Upper lobe of left lung (tissue), 4 donors: ENCODE measurements at regions not wholly inside any gene's neighbourhood (a gene's known extent, or its start where the extent isn't known, plus 50 kb on each side); places are given as distances from the start of the nearest gene placed in this dataset.

ENCODE experiments used
- CTCF ChIP-seq, 6 experiments: fragments of 450-650 bp in 4 of 6; fragments of 200-600 bp in 2 of 6; sonication (generic) in 2 of 6; IDR thresholded peaks; one replicate each; pipeline ENCODE4 v1.5.1; 2016 to 2019; ENCODE audit warnings: antibody characterized with exemption in 6 of 6
- EP300 ChIP-seq, 4 donors: sonication (generic); formaldehyde crosslinking; IDR thresholded peaks; one replicate each; pipeline ENCODE4 v1.5.1; 2017; ENCODE audit warnings: antibody characterized with exemption in 4 of 4, control low read depth in 2 of 4
- POLR2A ChIP-seq, 4 donors: fragments of 450-650 bp; IDR thresholded peaks; one replicate each; pipeline ENCODE4 v1.5.1; 2016 to 2017; ENCODE audit warnings: antibody characterized with exemption in 4 of 4, mild to moderate bottlenecking in 2 of 4
- POLR2AphosphoS5 ChIP-seq, 2 donors: sonication (generic); formaldehyde crosslinking; IDR thresholded peaks; one replicate each; pipeline ENCODE4 v1.5.1; 2017; ENCODE audit warnings: antibody characterized with exemption in 2 of 2

- TF ChIP-seq POLR2A (IDR thresholded peaks at IDR 0.05) (no peak), EP300 (IDR thresholded peaks at IDR 0.05) (no peak), CTCF (IDR thresholded peaks at IDR 0.05) (no peak), POLR2AphosphoS5 (IDR thresholded peaks at IDR 0.05) (no peak)
Measured at GRCh38 chr3:193779933-193780332, 186.9 kb downstream of the OPA1 start.
